Mucosa of rectum (tissue), 2 donors: ENCODE measurements at regions not wholly inside any gene's neighbourhood (a gene's known extent, or its start where the extent isn't known, plus 50 kb on each side); places are given as distances from the start of the nearest gene placed in this dataset.

ENCODE experiments used
- H3K27ac ChIP-seq, 2 donors: one replicate each; pipeline ENCODE4 v1.7.0; 2013; ENCODE audit warnings: inconsistent platforms in 2 of 2, low read depth in 2 of 2, low read length in 2 of 2
- H3K27me3 ChIP-seq, 2 donors: one replicate each; pipeline ENCODE4 v1.7.0; 2013; ENCODE audit warnings: low read length in 2 of 2; ENCODE audit not compliant: control insufficient read depth in 2 of 2, insufficient read depth in 2 of 2
- H3K36me3 ChIP-seq, 2 donors: one replicate each; pipeline ENCODE4 v1.7.0; 2013; ENCODE audit warnings: low read length in 2 of 2; ENCODE audit not compliant: control insufficient read depth in 2 of 2, insufficient read depth in 2 of 2
- H3K4me1 ChIP-seq, 2 donors: one replicate each; pipeline ENCODE4 v1.7.0; 2013; ENCODE audit warnings: low read length in 2 of 2, mild to moderate bottlenecking in 1 of 2; ENCODE audit not compliant: control insufficient read depth in 2 of 2, insufficient read depth in 2 of 2
- H3K4me3 ChIP-seq, 2 donors: one replicate each; pipeline ENCODE4 v1.7.0; 2013; ENCODE audit warnings: low read length in 2 of 2
- H3K9ac ChIP-seq, 2 donors: one replicate each; pipeline ENCODE4 v1.7.0; 2013; ENCODE audit warnings: low read length in 2 of 2, low read depth in 1 of 2, mild to moderate bottlenecking in 1 of 2
- H3K9me3 ChIP-seq, 2 donors: one replicate each; pipeline ENCODE4 v1.7.0; 2013; ENCODE audit warnings: low read length in 2 of 2; ENCODE audit not compliant: control insufficient read depth in 2 of 2
- donor health status: healthy.
- donor health status: Normal muscosa, but diverticular disease.

DNA sequence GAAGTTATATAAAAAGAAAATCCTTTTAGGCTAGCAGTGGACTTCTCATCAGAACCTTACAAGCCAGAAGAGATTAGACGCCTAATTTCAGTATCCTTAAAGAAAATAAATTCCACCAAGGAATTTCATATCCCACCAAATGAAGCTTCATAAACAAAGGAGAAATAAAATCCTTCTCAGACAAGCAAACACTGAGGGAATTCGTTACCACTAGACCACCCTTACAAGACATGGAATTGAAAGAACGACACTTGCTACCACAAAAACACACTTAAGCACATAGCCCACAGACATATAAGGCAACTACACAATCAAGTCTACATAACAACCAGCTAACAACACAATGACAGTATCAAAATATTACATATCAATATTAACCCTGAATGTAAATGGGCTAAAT, 299.2 kb downstream of the TOX3 start:
- Histone ChIP-seq H3K27ac (no peak overlapping the region), H3K27me3 (no peaks in the 10 kb centered on the region), H3K36me3 (no peaks in the 10 kb centered on the region), H3K4me1 (no peaks in the 10 kb centered on the region), H3K4me3 (no peak overlapping the region), H3K9me3 (no peaks in the 10 kb centered on the region), H3K9ac (no peak overlapping the region)

DNA sequence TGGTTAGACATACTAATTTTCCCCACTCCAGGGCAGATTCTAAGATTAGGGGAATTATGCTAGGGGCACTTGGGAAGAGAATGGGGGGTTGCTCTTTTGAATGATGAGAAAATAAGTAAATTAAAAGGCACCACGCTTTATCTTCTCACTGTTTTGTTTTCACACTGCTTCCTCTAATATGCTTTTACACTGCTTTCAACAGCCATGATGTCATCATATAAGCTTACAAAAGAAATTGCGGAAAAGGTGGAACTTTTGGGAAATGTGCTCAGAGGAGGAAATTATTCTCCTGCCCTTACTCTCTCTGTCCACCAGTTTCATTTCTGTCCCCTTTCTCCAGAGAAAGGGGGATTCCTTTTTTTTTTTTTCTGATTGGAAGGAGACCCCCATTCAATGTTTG, 308.2 kb downstream of the TOX3 start:
- no peaks in the 10 kb centered on the region for H3K9me3 ChIP-seq
- no peaks in the 10 kb centered on the region for H3K4me1 ChIP-seq
- no peaks in the 10 kb centered on the region for H3K27me3 ChIP-seq
- no peaks in the 10 kb centered on the region for H3K36me3 ChIP-seq
- H3K9ac ChIP-seq = no peak overlapping the region
- no peak overlapping the region for H3K27ac ChIP-seq
- no peak overlapping the region for H3K4me3 ChIP-seq

DNA sequence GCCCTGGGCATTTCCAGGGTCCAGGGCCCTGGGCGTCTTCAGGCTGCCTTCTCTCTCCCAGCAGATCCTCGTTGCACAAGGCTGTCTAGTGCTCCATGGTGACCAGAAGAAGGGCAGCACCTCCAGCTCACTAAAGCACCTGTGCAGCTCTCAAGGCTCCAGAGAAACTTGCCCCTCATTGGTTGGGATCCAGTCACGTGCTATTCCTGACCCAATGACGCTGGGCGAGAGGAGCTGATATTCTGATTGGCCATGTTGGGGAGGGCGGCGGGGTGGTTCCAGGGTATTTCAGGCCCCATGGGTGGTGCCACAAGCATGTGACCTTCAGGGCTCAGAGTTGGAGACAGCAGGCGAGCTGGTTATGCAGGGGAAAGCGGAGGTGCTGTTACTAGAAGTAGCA, 309.1 kb downstream of the TOX3 start:
- no peaks in the 10 kb centered on the region for H3K4me1 ChIP-seq
- H3K9me3 ChIP-seq = no peaks in the 10 kb centered on the region

DNA sequence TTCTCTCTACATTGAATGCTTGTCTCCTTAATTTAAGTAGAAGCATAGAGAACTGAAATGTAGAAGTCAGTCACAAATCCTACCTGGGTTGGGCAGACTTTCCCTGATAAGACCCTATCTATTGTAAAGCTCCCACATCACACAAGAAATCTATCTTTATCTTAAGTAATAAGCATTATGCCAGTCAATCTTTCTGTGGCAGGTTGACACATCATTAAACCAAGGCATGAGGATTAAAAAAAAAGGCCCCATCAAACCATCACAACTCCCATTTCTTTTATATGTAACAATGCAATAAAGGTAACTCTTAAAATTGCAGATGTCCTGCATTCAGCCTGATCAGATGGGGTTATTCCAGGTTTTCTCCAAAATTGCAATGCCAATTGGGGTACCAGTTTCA, 311.8 kb downstream of the TOX3 start:
- no peaks in the 10 kb centered on the region for H3K4me1 ChIP-seq
- H3K36me3 ChIP-seq = no peaks in the 10 kb centered on the region
- no peaks in the 10 kb centered on the region for H3K27me3 ChIP-seq
- H3K27ac ChIP-seq = no peak overlapping the region
- no peak overlapping the region for H3K4me3 ChIP-seq
- H3K9me3 ChIP-seq = no peaks in the 10 kb centered on the region
- H3K9ac ChIP-seq = no peak overlapping the region

More for the DNA sequence above, 309.1 kb downstream of the TOX3 start:
- no peak overlapping the region for H3K4me3 ChIP-seq
- H3K36me3 ChIP-seq = no peaks in the 10 kb centered on the region
- no peak overlapping the region for H3K9ac ChIP-seq
- no peak overlapping the region for H3K27ac ChIP-seq
- no peaks in the 10 kb centered on the region for H3K27me3 ChIP-seq

DNA sequence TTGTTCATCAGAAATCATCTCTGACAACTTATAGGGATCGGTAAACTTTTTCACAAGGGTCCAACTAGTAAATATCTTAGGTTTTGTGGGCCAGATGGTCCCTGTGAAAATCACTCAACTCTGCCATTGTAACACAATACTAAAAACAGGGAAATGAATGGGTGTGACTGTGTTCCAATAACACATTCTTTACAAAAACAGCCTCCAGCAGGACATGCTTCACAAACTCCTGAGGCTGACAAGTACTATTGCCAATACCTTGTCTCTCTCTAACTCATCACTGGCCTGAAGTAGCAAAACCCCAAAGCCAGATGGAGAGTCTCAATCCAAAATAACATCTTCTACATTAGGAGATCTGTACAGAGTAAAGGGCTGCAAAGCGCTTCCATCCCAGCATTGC, 312.3 kb downstream of the TOX3 start:
- Histone ChIP-seq H3K4me3 (no peak overlapping the region), H3K9me3 (no peaks in the 10 kb centered on the region), H3K27me3 (no peaks in the 10 kb centered on the region), H3K27ac (no peak overlapping the region), H3K36me3 (no peaks in the 10 kb centered on the region), H3K9ac (no peak overlapping the region), H3K4me1 (no peaks in the 10 kb centered on the region)

DNA sequence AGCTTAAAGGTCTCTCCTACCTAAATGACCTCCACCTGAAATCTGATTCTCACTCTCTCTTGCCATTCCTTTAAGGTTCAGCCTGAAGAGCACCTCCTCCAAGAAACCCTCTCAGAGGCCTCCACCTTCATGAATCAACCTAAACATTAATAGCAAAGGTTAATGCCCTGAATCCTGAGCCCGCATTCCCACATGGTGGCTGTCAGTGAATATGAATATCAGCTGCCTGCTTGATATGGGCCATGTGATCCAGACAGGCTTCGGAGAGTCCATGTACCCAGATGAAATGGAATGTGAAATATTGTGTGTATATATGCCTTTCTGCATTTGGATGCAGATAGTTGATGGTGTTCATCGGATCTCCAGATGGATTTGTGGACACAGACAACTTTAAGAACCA, 317.5 kb downstream of the TOX3 start:
- Histone ChIP-seq H3K27me3 (no peaks in the 10 kb centered on the region), H3K27ac (no peak overlapping the region), H3K4me3 (no peak overlapping the region), H3K9ac (no peak overlapping the region), H3K4me1 (no peaks in the 10 kb centered on the region), H3K36me3 (no peaks in the 10 kb centered on the region), H3K9me3 (no peaks in the 10 kb centered on the region)

DNA sequence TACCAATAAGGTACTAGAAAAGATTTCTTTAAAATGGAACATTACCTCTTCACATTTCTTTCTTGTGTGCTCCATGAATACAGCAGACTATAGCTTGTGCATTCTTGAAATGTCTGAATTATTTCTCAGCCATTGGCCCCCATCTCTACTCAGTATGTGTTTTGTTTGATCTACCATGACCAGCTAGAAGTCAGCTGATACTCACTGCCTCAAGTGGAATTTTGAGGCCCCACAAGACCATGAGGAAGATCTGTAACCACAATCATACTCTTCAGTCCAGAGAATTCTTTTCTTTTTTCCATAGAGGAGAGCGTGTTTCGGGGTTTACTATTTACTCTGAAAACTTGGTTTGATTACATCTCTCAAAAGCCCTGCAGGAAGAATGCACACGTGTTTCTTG, 319.1 kb downstream of the TOX3 start:
- no peaks in the 10 kb centered on the region for H3K27me3 ChIP-seq
- H3K27ac ChIP-seq = no peak overlapping the region
- H3K4me3 ChIP-seq = no peak overlapping the region
- no peaks in the 10 kb centered on the region for H3K9me3 ChIP-seq
- no peak overlapping the region for H3K9ac ChIP-seq
- H3K36me3 ChIP-seq = no peaks in the 10 kb centered on the region
- no peaks in the 10 kb centered on the region for H3K4me1 ChIP-seq

DNA sequence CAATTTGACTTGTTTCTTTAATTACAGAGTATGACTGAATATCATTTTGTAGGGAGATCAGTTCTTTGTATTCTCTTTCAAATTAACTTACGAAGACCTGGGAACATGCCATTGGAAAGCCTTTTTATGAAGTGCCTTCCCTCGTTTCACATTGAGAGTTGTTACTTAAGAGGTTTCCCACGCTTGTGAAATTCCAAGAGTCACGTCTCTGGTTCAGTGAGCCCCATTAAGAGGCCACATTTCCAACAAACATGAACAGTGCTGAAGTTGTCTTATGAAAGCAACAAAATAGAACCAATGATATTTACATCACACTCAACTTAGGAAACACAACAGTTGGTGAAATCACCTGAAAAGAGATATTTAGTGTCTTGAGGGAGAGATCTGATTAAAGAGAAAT, 334.1 kb downstream of the TOX3 start:
- H3K4me3 ChIP-seq = no peak overlapping the region
- H3K4me1 ChIP-seq = no peaks in the 10 kb centered on the region
- H3K9ac ChIP-seq = no peak overlapping the region
- no peaks in the 10 kb centered on the region for H3K27me3 ChIP-seq
- H3K27ac ChIP-seq = no peak overlapping the region
- H3K36me3 ChIP-seq = no peaks in the 10 kb centered on the region
- peaks cover 0 to 2% of the 10 kb centered on the region in 2 donors for H3K9me3 ChIP-seq

DNA sequence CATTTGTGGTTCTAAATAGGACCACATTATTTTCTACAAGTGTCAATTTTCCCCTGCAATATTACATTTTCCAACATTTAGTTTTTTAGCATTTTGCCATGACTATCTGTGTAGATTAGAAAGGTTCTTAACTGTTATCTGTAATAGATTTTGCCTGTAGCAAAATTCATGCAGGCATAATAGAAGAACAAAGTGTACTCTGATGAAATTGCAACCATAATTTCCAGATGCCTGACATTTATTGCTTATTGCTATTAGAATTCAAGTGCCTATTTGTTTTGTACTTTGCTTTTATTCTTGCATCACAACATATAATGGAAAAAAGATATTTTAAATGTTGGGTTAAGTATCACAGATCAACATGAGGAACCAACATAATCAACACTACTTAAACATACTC, 337.7 kb downstream of the TOX3 start:
- no peak overlapping the region for H3K9ac ChIP-seq

DNA sequence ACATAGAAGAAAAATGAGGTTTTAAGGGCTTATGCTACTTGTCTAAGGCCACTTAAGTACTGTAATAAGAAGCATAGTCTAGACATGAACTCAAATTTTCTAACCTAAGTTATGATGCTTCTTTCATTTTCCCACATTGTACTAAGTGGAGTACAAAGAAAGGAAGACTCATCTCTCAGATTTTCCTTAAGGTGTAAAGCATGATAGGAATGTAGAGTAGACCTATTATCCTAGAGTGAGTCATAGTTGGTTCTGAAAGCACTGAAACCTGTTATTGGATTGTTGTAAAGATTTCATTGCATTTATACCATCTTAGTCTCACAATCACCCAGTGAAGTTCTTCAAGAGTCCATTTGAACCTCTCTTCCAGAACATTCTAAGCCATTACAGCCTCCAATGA, 343.8 kb downstream of the TOX3 start:
- no peaks in the 10 kb centered on the region for H3K36me3 ChIP-seq
- no peaks in the 10 kb centered on the region for H3K9me3 ChIP-seq
- H3K27me3 ChIP-seq = no peaks in the 10 kb centered on the region
- H3K9ac ChIP-seq = no peak overlapping the region
- H3K27ac ChIP-seq = no peak overlapping the region
- no peak overlapping the region for H3K4me3 ChIP-seq
- no peaks in the 10 kb centered on the region for H3K4me1 ChIP-seq

More for the DNA sequence above, 337.7 kb downstream of the TOX3 start:
- H3K36me3 ChIP-seq = no peaks in the 10 kb centered on the region
- no peaks in the 10 kb centered on the region for H3K9me3 ChIP-seq
- no peaks in the 10 kb centered on the region for H3K4me1 ChIP-seq
- no peak overlapping the region for H3K4me3 ChIP-seq
- no peaks in the 10 kb centered on the region for H3K27me3 ChIP-seq
- H3K27ac ChIP-seq = no peak overlapping the region

DNA sequence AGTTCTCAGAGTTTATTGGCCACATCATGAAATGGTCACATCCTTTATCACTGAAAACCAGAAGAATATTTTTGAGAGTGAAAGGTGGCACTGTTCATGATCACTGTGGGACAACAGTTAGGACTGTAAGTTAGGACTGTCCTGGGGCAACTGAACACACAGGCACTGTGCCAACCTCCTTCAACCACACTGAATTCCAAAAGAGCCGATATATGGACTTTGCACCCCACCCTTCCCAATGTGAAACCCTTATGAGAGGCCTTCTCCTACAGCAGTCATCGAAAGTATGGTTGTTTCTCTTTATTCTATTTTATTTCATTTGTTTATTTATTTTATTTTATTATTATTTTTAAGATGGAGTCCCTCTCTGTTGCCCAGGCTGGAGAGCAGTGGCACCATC, 353.5 kb downstream of the TOX3 start:
- no peak overlapping the region for H3K4me3 ChIP-seq
- H3K36me3 ChIP-seq = no peaks in the 10 kb centered on the region
- no peak overlapping the region for H3K9ac ChIP-seq
- H3K27me3 ChIP-seq = no peaks in the 10 kb centered on the region
- H3K4me1 ChIP-seq = no peaks in the 10 kb centered on the region
- H3K27ac ChIP-seq = no peak overlapping the region
- no peaks in the 10 kb centered on the region for H3K9me3 ChIP-seq
